Hippocampal formation (tissue), 2 donors: ENCODE measurements at regions not wholly inside any gene's neighbourhood (a gene's known extent, or its start where the extent isn't known, plus 50 kb on each side); places are given as distances from the start of the nearest gene placed in this dataset.
"Not testable (repeated sequence)": the region's sequence is repeated elsewhere in the genome, so short reads cannot be mapped to it uniquely, and the experiment has no call there.

ENCODE experiments used
- DNase-seq, 2 donors: peaks; one replicate each; lab custom pipeline; 2025; lab: John Stamatoyannopoulos, UW

GRCh38 chr15:62324382-62324781, 159.3 kb upstream of the C2CD4B start:
- no peak for DNase-seq

- DNase-seq, result no peak
These were observed 160.5 kb upstream of the C2CD4B start for GRCh38 chr15:62325597-62325996.

GRCh38 chr15:62326460-62327011, 161.5 kb upstream of the C2CD4B start:
- DNase-seq, result no peak

- no peak for DNase-seq
These were observed 162.3 kb upstream of the C2CD4B start for GRCh38 chr15:62327406-62327805.

- DNase-seq, result not testable (repeated sequence)
These were observed 167.4 kb upstream of the C2CD4B start for GRCh38 chr15:62332472-62332871.

GRCh38 chr15:62334536-62334935, 169.5 kb upstream of the C2CD4B start:
- DNase-seq, result no peak

GRCh38 chr15:62337934-62338333, 172.8 kb upstream of the C2CD4B start:
- no peak for DNase-seq

GRCh38 chr15:62338497-62338896, 173.4 kb upstream of the C2CD4B start:
- DNase-seq, result no peak

GRCh38 chr15:62342959-62343358, 177.9 kb upstream of the C2CD4B start:
- no peak for DNase-seq

- DNase-seq, result no peak
These were observed 178.3 kb upstream of the C2CD4B start for GRCh38 chr15:62343397-62343796.

GRCh38 chr15:62344806-62345539, 179.9 kb upstream of the C2CD4B start:
- no peak for DNase-seq

GRCh38 chr15:62346168-62346567, 181.1 kb upstream of the C2CD4B start:
- no peak for DNase-seq

- no peak for DNase-seq
These were observed 183.0 kb upstream of the C2CD4B start for GRCh38 chr15:62348118-62348517.

- DNase-seq, result no peak
These were observed 183.5 kb upstream of the C2CD4B start for GRCh38 chr15:62348623-62349022.

- DNase-seq, result no peak
These were observed 187.7 kb upstream of the C2CD4B start for GRCh38 chr15:62352817-62353216.

GRCh38 chr15:62357431-62357830, 192.3 kb upstream of the C2CD4B start:
- no peak for DNase-seq

- no peak for DNase-seq
These were observed 194.3 kb upstream of the C2CD4B start for GRCh38 chr15:62359416-62359815.

GRCh38 chr15:62360332-62361097, 195.4 kb upstream of the C2CD4B start:
- no peak for DNase-seq

- DNase-seq, result no peak
These were observed 197.1 kb upstream of the C2CD4B start for GRCh38 chr15:62362144-62362543.

- DNase-seq, result no peak
These were observed 197.5 kb upstream of the C2CD4B start for GRCh38 chr15:62362608-62363007.

- no peak for DNase-seq
These were observed 198.8 kb upstream of the C2CD4B start for GRCh38 chr15:62363913-62364312.

- no peak for DNase-seq
These were observed 200.8 kb upstream of the C2CD4B start for GRCh38 chr15:62365795-62366442.

- DNase-seq, result no peak
These were observed 204.4 kb upstream of the C2CD4B start for GRCh38 chr15:62369454-62369853.
